Upper lobe of right lung (tissue), 1 donor: ENCODE measurements at regions not wholly inside any gene's neighbourhood (a gene's known extent, or its start where the extent isn't known, plus 50 kb on each side); places are given as distances from the start of the nearest gene placed in this dataset.

Experiments used
- ATAC-seq: fragments of 200-7000 bp; cut with Tn5 transposase; one replicate; pipeline ENCODE4 v1.9.1; 2020; ENCODE audit warnings: mild to moderate bottlenecking, moderate library complexity
- DNase-seq: peaks from one replicate; pipeline ENCODE4 v3.0.0-alpha.2; 2020
- H3K27ac ChIP-seq: fragments of 200-600 bp; one replicate; pipeline ENCODE4 v1.8.0; 2022
- H3K27me3 ChIP-seq: fragments of 200-600 bp; one replicate; pipeline ENCODE4 v1.8.0; 2022; ENCODE audit warnings: mild to moderate bottlenecking
- H3K36me3 ChIP-seq: fragments of 200-600 bp; one replicate; pipeline ENCODE4 v1.8.0; 2022
- H3K4me1 ChIP-seq: fragments of 200-600 bp; one replicate; pipeline ENCODE4 v1.8.0; 2022
- H3K4me3 ChIP-seq: fragments of 200-600 bp; one replicate; pipeline ENCODE4 v1.8.0; 2022; ENCODE audit warnings: mild to moderate bottlenecking
- H3K9me3 ChIP-seq: fragments of 200-600 bp; one replicate; pipeline ENCODE4 v1.8.0; 2022
- CTCF ChIP-seq: fragments of 200-600 bp; IDR thresholded peaks from one replicate; pipeline ENCODE4 v1.8.0; 2022; ENCODE audit warnings: antibody characterized with exemption
- intact Hi-C: fragments of 100-400 bp; cut with DNase I; formaldehyde crosslinking; loops from one replicate; pipeline ENCODE4 v1.11.0; 2022
- donor health status: DM: no; HTN: yes; CAD: no; lungs with severe emphysema.

- TF ChIP-seq CTCF = no peak
- no peaks in the 10 kb centered on the region for H3K4me1 ChIP-seq
- H3K9me3 ChIP-seq = no peaks in the 10 kb centered on the region
- no peaks in the 10 kb centered on the region for H3K36me3 ChIP-seq
- no peaks in the 10 kb centered on the region for H3K27me3 ChIP-seq
- no peak overlapping the region for H3K4me3 ChIP-seq
- intact Hi-C loops = no loop called here
- no peak for DNase-seq
- ATAC-seq = no peak
- no peak overlapping the region for H3K27ac ChIP-seq
Measured at GRCh38 chr2:76311728-76312127, 601.0 kb upstream of the GCFC2 start.

- no peak for TF ChIP-seq CTCF
- Histone ChIP-seq H3K9me3 (no peaks in the 10 kb centered on the region), H3K4me3 (no peak overlapping the region), H3K4me1 (no peaks in the 10 kb centered on the region), H3K27ac (no peak overlapping the region), H3K36me3 (no peaks in the 10 kb centered on the region), H3K27me3 (no peaks in the 10 kb centered on the region)
- intact Hi-C loops = no loop called here
- ATAC-seq (no peak), DNase-seq (no peak)
Measured at GRCh38 chr2:76310894-76311633, 600.3 kb upstream of the GCFC2 start.

- TF ChIP-seq CTCF = no peak
- intact Hi-C loops = no loop called here
Measured at GRCh38 chr2:76307495-76307894, 596.8 kb upstream of the GCFC2 start.

GRCh38 chr2:76298041-76298440, 587.3 kb upstream of the GCFC2 start:
- H3K27ac ChIP-seq = no peak overlapping the region
- TF ChIP-seq CTCF = no peak
- H3K4me3 ChIP-seq = no peak overlapping the region
- intact Hi-C loops = no loop called here
- DNase-seq (no peak), ATAC-seq (no peak)
- H3K36me3 ChIP-seq = no peaks in the 10 kb centered on the region
- no peaks in the 10 kb centered on the region for H3K9me3 ChIP-seq
- no peaks in the 10 kb centered on the region for H3K4me1 ChIP-seq
- no peaks in the 10 kb centered on the region for H3K27me3 ChIP-seq

More at GRCh38 chr2:76307495-76307894, 596.8 kb upstream of the GCFC2 start:
- no peaks in the 10 kb centered on the region for H3K4me1 ChIP-seq
- H3K27me3 ChIP-seq = no peaks in the 10 kb centered on the region
- H3K9me3 ChIP-seq = no peaks in the 10 kb centered on the region
- no peak overlapping the region for H3K27ac ChIP-seq
- no peak for DNase-seq
- no peak overlapping the region for H3K4me3 ChIP-seq
- no peak for ATAC-seq
- no peaks in the 10 kb centered on the region for H3K36me3 ChIP-seq

GRCh38 chr2:76296438-76296837, 585.7 kb upstream of the GCFC2 start:
- Histone ChIP-seq H3K36me3 (no peaks in the 10 kb centered on the region), H3K27me3 (no peaks in the 10 kb centered on the region), H3K27ac (no peak overlapping the region), H3K9me3 (no peaks in the 10 kb centered on the region), H3K4me3 (no peak overlapping the region), H3K4me1 (no peaks in the 10 kb centered on the region)
- ATAC-seq = no peak
- no peak for DNase-seq
- no peak for TF ChIP-seq CTCF
- intact Hi-C loops = no loop called here

GRCh38 chr2:76295762-76296161, 585.0 kb upstream of the GCFC2 start:
- DNase-seq (no peak), ATAC-seq (no peak)
- Histone ChIP-seq H3K9me3 (no peaks in the 10 kb centered on the region), H3K27me3 (no peaks in the 10 kb centered on the region), H3K27ac (no peak overlapping the region), H3K4me3 (no peak overlapping the region), H3K4me1 (no peaks in the 10 kb centered on the region), H3K36me3 (no peaks in the 10 kb centered on the region)
- TF ChIP-seq CTCF = no peak
- intact Hi-C loops = no loop called here
